ENCODE measurements at regions not wholly inside any gene's neighbourhood (a gene's known extent, or its start where the extent isn't known, plus 50 kb on each side); places are given as distances from the start of the nearest gene placed in this dataset.

DNA sequence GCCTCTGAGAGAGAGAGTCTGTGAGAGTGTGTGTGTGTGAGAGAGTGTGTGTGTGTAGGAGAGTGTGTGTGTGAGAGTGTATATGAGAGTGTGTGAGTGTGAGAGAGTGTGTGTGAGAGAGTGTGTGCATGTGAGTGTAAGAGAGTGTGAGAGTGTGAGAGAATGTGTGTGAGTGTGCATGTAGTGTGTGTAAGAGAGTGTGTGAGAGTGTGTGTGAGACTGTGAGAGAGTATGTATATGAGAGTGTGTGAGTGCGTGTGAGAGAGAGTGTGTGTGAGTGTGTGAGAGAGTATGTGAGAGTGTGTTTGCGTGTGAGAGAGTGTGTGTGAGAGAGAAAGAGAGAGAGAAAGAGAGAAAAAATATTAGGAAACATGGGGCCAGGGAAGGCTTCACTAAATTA, 588.3 kb upstream of the SGCD start:
- TF ChIP-seq, protein P1, sequence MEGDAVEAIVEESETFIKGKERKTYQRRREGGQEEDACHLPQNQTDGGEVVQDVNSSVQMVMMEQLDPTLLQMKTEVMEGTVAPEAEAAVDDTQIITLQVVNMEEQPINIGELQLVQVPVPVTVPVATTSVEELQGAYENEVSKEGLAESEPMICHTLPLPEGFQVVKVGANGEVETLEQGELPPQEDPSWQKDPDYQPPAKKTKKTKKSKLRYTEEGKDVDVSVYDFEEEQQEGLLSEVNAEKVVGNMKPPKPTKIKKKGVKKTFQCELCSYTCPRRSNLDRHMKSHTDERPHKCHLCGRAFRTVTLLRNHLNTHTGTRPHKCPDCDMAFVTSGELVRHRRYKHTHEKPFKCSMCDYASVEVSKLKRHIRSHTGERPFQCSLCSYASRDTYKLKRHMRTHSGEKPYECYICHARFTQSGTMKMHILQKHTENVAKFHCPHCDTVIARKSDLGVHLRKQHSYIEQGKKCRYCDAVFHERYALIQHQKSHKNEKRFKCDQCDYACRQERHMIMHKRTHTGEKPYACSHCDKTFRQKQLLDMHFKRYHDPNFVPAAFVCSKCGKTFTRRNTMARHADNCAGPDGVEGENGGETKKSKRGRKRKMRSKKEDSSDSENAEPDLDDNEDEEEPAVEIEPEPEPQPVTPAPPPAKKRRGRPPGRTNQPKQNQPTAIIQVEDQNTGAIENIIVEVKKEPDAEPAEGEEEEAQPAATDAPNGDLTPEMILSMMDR (IDR thresholded peaks at IDR 0.05), result no peak
- TF ChIP-seq POLR2A (IDR thresholded peaks at IDR 0.05), result no peak
- Histone ChIP-seq H3K27ac (no peak overlapping the region), H3K4me3 (no peak overlapping the region), H3K9me3 (no peaks in the 10 kb centered on the region), H3K27me3 (no peaks in the 10 kb centered on the region), H3K36me3 (no peaks in the 10 kb centered on the region), H3K4me1 (peaks cover 0 to 39% (median 5%) of the 10 kb centered on the region in 12 donors)
- ATAC-seq (no peak), DNase-seq (no peak)
- WGBS, 4 donors, result 82 to 94% (median 86%) methylated on average over 2 of the region's 2 CpGs
- intact Hi-C loops (cut with DNase I), result no loop called here

DNA sequence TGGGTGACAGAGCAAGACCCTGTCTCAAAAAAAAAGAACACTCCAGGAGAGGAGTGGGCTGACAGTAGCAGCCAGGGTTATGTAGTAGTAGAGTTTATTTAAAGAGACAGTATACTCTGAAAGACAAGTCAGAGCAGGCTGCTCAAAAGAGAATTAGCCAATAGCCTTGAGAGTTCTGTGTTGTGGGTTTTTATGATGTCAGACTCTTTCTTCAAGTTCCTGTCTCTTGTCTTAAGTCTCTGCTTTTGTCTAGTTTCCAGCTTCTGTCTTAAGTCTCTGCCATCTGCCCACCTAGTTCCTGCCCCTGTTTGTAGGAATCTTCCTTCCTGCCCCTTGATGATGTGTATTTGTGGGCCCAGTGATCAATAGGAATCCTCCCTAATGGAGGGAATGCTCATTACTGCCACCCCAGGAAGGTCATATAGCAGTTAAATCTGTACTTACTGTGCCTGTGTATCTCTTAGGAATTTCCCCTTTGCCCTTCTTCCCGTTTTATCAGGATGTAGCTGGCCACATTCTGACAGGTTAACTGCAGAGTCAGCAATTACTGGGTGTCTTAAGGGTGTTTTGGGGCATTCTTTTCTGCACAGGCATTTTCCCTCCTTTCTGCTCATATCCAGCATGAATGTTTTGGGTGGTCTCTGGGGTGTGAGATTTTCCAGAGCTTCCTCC, 580.5 kb upstream of the SGCD start:
- TF ChIP-seq POLR2A (IDR thresholded peaks at IDR 0.05), result no peak
- TF ChIP-seq, protein P1 (IDR thresholded peaks at IDR 0.05), result no peak
- WGBS, 4 donors, result 0 to 22% (median 12%) methylated on average over 1 of the region's 1 CpG
- DNase-seq (no peak), ATAC-seq (no peak)
- no peaks in the 10 kb centered on the region for H3K27me3 ChIP-seq
- no peaks in the 10 kb centered on the region for H3K36me3 ChIP-seq
- H3K4me3 ChIP-seq, result no peak overlapping the region
- peaks cover 0 to 7% (median 0%) of the 10 kb centered on the region in 12 donors for H3K9me3 ChIP-seq
- no peak overlapping the region for H3K27ac ChIP-seq
- intact Hi-C loops (cut with DNase I), result no loop called here
- H3K4me1 ChIP-seq, result peaks cover 0 to 6% (median 0%) of the 10 kb centered on the region in 12 donors

DNA sequence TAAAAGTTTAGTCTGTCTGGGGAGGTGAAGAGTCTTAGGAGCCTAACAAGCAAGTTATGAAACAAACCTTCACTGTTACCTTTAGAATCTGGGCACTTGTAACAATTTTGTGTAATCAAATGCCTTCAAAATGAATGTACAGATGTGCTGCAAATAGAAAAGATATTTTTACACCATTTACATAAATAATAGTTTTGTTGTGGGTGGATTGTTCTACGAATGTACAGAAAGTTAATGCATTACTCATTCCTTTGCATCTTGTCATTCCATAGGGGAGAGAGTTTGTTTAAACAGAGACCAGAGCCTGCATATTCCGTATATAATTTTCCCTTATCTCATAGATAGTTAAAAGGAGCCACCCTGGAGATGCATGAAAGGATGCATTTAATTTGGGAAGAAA, 576.9 kb upstream of the SGCD start:
- Histone ChIP-seq H3K27me3 (no peaks in the 10 kb centered on the region), H3K27ac (no peak overlapping the region), H3K4me3 (no peak overlapping the region), H3K4me1 (peaks cover 0 to 18% (median under 1%) of the 10 kb centered on the region in 12 donors), H3K9me3 (peaks cover 0 to 7% (median 0%) of the 10 kb centered on the region in 12 donors), H3K36me3 (no peaks in the 10 kb centered on the region)
- intact Hi-C loops (cut with DNase I), result no loop called here
- TF ChIP-seq, protein P1 (IDR thresholded peaks at IDR 0.05), result no peak
- TF ChIP-seq POLR2A (IDR thresholded peaks at IDR 0.05), result no peak
- ATAC-seq (no peak), DNase-seq (no peak)
- 37 to 48% (median 43%) methylated on average over 2 of the region's 2 CpGs for WGBS, 4 donors

DNA sequence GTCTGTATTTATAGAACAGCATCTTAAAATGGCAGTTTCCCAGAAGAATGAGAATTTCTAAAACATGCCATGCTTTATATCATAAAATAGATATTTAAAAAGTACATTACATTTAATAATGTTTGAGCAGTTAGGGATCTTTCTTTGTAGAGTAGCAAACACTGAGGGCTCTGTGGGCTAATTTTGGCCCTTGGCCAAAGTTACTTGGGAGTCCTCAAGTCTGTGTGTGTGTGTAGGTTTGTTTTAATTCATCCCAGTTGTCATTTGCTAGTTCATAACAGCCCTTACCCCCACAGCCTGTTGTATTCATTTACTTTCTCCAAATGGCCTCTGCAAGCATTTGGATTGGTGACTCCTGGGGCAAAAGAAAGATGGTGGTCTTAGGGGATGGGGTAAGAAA, 576.4 kb upstream of the SGCD start:
- intact Hi-C loops (cut with DNase I), result no loop called here
- Histone ChIP-seq H3K36me3 (no peaks in the 10 kb centered on the region), H3K27me3 (no peaks in the 10 kb centered on the region), H3K9me3 (peaks cover 0 to 7% (median 0%) of the 10 kb centered on the region in 12 donors), H3K27ac (no peak overlapping the region), H3K4me3 (no peak overlapping the region), H3K4me1 (peaks cover 0 to 22% (median 3%) of the 10 kb centered on the region in 12 donors)
- no peak for ATAC-seq
- no peak for DNase-seq
- no peak for TF ChIP-seq POLR2A (IDR thresholded peaks at IDR 0.05)
- TF ChIP-seq, protein P1 (IDR thresholded peaks at IDR 0.05), result no peak
